ENCODE measurements at regions not wholly inside any gene's neighbourhood (a gene's known extent, or its start where the extent isn't known, plus 50 kb on each side); places are given as distances from the start of the nearest gene placed in this dataset.

GRCh38 chr13:82294226-82294625, 1588.0 kb downstream of the SLITRK1 start:
- no peaks in the 10 kb centered on the region for H3K36me3 ChIP-seq (ENCODE audit: insufficient read depth, low read length)
- TF ChIP-seq CTCF (IDR thresholded peaks at IDR 0.05; ENCODE audit: extremely low read depth, low read depth, low read length) = no peak
- H3K27ac ChIP-seq (ENCODE audit: low read depth, low read length) = no peak overlapping the region
- no peaks in the 10 kb centered on the region for H3K4me1 ChIP-seq (ENCODE audit: insufficient read depth, low read length)
- H3K4me3 ChIP-seq (ENCODE audit: insufficient read depth, low read length) = no peak overlapping the region
- no peaks in the 10 kb centered on the region for H3K27me3 ChIP-seq (ENCODE audit: insufficient read depth, low read length)
- H3K79me2 ChIP-seq (ENCODE audit: insufficient read depth, low read length) = no peaks in the 10 kb centered on the region
- H2AFZ ChIP-seq (ENCODE audit: low read length) = no peak overlapping the region
- no peaks in the 10 kb centered on the region for H4K20me1 ChIP-seq (ENCODE audit: insufficient read depth, low read length)
- DNase-seq (ENCODE audit: insufficient read length, low spot score, missing footprints) = no peak
- peaks cover 4% of the 10 kb centered on the region for H3K9me3 ChIP-seq (ENCODE audit: low read depth, low read length)
- H3K4me2 ChIP-seq (ENCODE audit: insufficient read depth, low read length) = no peak overlapping the region

GRCh38 chr13:82292334-82292733, 1589.9 kb downstream of the SLITRK1 start:
- H3K27me3 ChIP-seq (ENCODE audit: insufficient read depth, low read length) = no peaks in the 10 kb centered on the region
- no peak overlapping the region for H3K4me2 ChIP-seq (ENCODE audit: insufficient read depth, low read length)
- TF ChIP-seq CTCF (IDR thresholded peaks at IDR 0.05; ENCODE audit: extremely low read depth, low read depth, low read length) = no peak
- no peak overlapping the region for H3K4me3 ChIP-seq (ENCODE audit: insufficient read depth, low read length)
- no peak overlapping the region for H2AFZ ChIP-seq (ENCODE audit: low read length)
- H3K79me2 ChIP-seq (ENCODE audit: insufficient read depth, low read length) = no peaks in the 10 kb centered on the region
- no peak overlapping the region for H3K27ac ChIP-seq (ENCODE audit: low read depth, low read length)
- no peaks in the 10 kb centered on the region for H4K20me1 ChIP-seq (ENCODE audit: insufficient read depth, low read length)
- H3K4me1 ChIP-seq (ENCODE audit: insufficient read depth, low read length) = no peaks in the 10 kb centered on the region
- peaks cover 4% of the 10 kb centered on the region for H3K9me3 ChIP-seq (ENCODE audit: low read depth, low read length)
- no peak for DNase-seq (ENCODE audit: insufficient read length, low spot score, missing footprints)
- H3K36me3 ChIP-seq (ENCODE audit: insufficient read depth, low read length) = no peaks in the 10 kb centered on the region

GRCh38 chr13:82291852-82292251, 1590.4 kb downstream of the SLITRK1 start:
- DNase-seq (ENCODE audit: insufficient read length, low spot score, missing footprints) = no peak
- Histone ChIP-seq H3K9me3 (ENCODE audit: low read depth, low read length) (peaks cover 4% of the 10 kb centered on the region), H3K4me3 (ENCODE audit: insufficient read depth, low read length) (no peak overlapping the region), H3K79me2 (ENCODE audit: insufficient read depth, low read length) (no peaks in the 10 kb centered on the region), H3K4me1 (ENCODE audit: insufficient read depth, low read length) (no peaks in the 10 kb centered on the region), H3K4me2 (ENCODE audit: insufficient read depth, low read length) (no peak overlapping the region), H3K36me3 (ENCODE audit: insufficient read depth, low read length) (no peaks in the 10 kb centered on the region), H3K27ac (ENCODE audit: low read depth, low read length) (no peak overlapping the region), H3K27me3 (ENCODE audit: insufficient read depth, low read length) (no peaks in the 10 kb centered on the region), H2AFZ (ENCODE audit: low read length) (no peak overlapping the region), H4K20me1 (ENCODE audit: insufficient read depth, low read length) (no peaks in the 10 kb centered on the region)
- TF ChIP-seq CTCF (IDR thresholded peaks at IDR 0.05; ENCODE audit: extremely low read depth, low read depth, low read length) = no peak

GRCh38 chr13:82275644-82276043, 1606.6 kb downstream of the SLITRK1 start:
- Histone ChIP-seq H4K20me1 (ENCODE audit: insufficient read depth, low read length) (no peaks in the 10 kb centered on the region), H3K27ac (ENCODE audit: low read depth, low read length) (no peak overlapping the region), H3K36me3 (ENCODE audit: insufficient read depth, low read length) (no peaks in the 10 kb centered on the region), H3K27me3 (ENCODE audit: insufficient read depth, low read length) (no peaks in the 10 kb centered on the region), H3K79me2 (ENCODE audit: insufficient read depth, low read length) (no peaks in the 10 kb centered on the region), H3K9me3 (ENCODE audit: low read depth, low read length) (peaks cover 2% of the 10 kb centered on the region), H3K4me3 (ENCODE audit: insufficient read depth, low read length) (no peak overlapping the region), H3K4me2 (ENCODE audit: insufficient read depth, low read length) (no peak overlapping the region), H3K4me1 (ENCODE audit: insufficient read depth, low read length) (no peaks in the 10 kb centered on the region), H2AFZ (ENCODE audit: low read length) (no peak overlapping the region)
- no peak for TF ChIP-seq CTCF (IDR thresholded peaks at IDR 0.05; ENCODE audit: extremely low read depth, low read depth, low read length)
- DNase-seq (ENCODE audit: insufficient read length, low spot score, missing footprints) = no peak

All from osteoblast (primary cell).